SW480 (cell line): ENCODE measurements at regions not wholly inside any gene's neighbourhood (a gene's known extent, or its start where the extent isn't known, plus 50 kb on each side); places are given as distances from the start of the nearest gene placed in this dataset.
"Not testable (repeated sequence)": the region's sequence is repeated elsewhere in the genome, so short reads cannot be mapped to it uniquely, and the experiment has no call there.

ENCODE experiments used
- DNase-seq: peaks from one replicate; pipeline ENCODE4 v3.0.0-alpha.2; 2016; ENCODE audit warnings: low spot score

DNA sequence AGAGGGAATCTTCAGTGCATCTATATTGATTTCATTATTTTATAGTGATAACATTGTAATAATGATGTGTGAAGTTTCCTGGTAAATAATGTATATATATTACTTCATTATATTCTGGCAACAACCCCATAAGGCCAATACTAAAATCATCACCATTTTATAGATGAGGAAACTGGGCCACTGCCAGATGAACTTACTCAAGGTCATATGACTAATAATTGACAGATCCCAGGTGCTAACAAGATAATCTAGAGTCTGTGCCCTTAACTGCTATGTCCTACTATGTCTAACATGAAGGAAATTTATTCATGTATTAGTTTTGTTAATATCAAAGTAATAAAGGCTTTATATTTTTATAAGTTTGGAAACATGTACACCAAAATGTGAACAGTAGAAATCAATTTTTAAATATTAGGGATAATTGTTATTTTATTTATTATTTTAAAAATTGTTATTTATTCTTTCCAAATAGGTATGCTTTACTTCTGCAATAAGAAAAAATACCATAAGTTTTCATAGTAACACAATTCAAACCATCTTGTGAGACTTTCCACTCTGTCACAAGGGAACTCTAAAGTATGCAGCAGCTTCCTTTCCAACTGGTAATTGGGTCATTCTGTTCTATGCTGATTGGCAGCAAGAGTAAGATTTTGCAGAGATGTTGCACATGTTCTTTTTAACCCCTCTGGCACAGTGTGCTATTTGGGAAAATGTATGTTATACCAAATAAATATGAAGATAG, 90.8 kb upstream of the CMC1 start:
- no peak for DNase-seq

GRCh38 chr3:28151207-28151550, 90.2 kb upstream of the CMC1 start:
- DNase-seq: no peak

DNA sequence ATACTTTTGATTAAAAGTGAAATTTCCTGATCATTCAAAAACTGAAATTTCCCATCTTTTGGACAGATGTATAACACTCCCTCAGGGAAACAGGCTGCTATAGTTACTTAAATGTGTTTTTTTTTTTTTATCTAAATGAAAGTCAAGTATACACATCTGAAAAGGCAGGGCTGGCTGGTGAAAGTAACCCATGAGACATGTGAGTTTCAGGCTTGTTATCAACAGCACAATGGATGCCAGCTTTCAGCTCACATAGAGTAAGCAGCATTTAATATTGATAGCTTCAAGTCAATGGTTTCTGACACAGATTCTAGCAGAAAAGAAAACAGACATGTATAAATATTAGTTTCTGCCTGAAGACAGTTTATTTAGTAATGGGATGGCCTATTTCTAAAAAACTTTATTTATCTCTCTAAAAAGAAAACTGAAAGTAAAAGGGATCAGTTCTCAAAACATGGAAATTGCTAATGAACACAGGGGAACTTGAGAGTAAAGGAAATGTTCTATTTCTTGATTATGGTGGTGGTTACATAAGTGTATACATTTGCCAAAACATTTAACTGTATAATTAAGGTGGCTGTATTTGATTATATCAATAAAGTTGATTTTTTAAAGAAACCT, 89.7 kb upstream of the CMC1 start:
- DNase-seq: no peak

DNA sequence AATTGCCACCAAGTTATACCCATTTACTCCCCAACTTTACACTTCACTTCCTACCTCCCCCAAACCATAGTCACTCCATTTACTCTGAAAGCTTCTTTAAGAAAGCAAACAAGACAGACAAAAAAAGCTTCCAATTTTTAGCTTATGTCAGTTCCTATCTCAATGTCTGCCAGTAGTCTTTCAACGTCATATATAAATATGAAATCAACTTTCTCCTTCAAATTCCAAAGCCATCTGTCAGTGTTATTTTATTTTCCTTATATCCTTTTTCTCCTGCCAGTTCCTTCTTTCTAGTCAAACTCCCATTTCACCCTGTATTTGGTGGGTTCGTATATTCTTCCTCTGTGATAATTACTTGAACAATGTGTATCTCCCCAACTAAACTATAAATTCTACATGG, 85.8 kb upstream of the CMC1 start:
- DNase-seq: no peak

DNA sequence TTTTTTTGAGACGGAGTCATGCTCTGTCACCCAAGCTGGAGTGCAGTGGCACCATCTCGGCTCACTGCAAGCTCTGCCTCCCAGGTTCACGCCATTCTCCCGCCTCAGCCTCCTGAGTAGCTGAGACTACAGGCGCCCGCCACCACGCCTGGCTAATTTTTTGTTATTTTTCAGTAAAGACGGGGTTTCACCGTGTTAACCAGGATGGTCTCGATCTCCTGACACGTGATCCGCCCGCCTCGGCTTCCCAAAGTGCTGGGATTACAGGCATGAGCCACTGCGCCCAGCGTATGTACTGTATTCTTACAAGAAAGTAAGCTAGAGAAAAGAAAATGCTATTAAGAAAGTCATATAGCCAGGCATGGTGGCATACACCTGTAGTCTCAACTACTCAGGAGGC, 84.8 kb upstream of the CMC1 start:
- DNase-seq: not testable (repeated sequence)

- no peak for DNase-seq
These were observed 69.5 kb upstream of the CMC1 start for GRCh38 chr3:28171962-28172361.

DNA sequence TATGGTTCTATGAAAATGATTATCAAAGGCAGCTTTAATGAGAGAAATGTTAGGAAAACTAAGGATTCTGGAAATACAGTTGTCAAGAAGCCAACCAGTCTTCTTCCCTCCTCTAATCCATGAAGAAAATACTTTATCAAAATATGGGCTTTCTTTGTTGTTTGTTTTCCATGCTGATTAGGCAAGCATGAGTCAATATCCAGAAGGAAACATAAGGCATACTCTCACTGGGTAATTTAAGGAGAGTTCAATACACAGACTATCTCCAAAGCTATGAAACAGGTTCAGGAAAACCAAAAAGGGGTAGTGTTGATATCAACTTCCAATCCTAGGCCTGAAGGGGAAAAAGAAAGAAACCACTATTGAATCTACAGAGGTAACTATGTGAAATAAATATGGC, 68.7 kb upstream of the CMC1 start:
- no peak for DNase-seq

DNA sequence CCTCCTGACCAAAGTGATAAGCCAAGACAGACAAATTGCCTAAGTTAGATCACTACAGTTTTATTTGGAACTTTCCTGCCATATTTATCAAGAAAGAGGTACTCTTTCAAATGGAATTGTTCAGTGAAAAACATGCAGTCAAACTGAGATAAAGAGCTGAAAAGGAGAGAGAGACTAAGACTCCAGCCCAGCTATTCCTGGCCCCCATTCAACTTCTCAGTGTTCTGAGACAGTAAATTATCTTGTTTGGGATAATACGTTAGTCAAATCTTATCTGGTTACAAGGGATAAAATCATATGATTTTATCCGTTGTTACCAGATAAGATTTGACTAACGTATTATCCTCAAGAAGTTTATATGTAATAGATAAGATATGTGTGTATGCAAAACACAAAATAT, 67.6 kb upstream of the CMC1 start:
- no peak for DNase-seq

- no peak for DNase-seq
These were observed 54.7 kb upstream of the CMC1 start for GRCh38 chr3:28186748-28187147.

DNA sequence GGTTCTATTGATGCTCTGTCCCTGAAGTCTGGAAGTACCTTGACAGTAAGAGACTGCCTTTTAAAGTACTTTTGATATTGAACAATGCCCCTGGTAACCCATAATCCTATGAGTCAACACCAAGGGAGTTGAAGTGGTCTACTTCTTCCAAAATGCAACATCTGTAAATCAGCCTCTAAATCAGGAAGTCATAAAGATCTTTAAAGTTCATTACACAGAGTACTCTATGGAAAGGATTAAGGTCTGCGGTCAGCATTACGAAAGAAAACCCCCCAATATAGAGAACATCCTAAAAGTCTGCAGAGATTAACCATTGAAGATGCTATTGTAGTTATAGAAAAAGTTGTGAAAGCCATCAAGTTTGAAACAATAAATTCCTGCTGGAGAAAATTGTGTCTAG, 52.7 kb upstream of the CMC1 start:
- no peak for DNase-seq

DNA sequence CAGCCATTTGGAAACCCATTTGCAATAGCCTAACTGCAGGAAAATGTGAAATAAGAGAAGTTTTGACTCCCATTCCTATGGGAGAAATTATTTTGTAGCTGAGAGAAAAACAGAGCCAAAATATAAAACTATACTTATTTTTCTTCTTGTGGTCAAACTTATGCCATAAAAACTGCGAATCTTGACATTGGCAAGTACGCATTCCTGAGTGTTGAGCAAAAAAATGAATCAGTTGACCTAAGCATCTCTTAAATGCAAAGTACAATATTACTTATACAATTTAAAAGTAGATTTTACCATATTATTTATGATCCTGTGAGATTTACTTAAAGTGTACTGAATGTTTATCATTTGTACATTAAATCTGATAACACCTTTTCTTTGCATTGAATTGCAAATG, 50.1 kb upstream of the CMC1 start:
- DNase-seq: no peak
